ENCODE measurements at regions not wholly inside any gene's neighbourhood (a gene's known extent, or its start where the extent isn't known, plus 50 kb on each side); places are given as distances from the start of the nearest gene placed in this dataset.
"Not testable (repeated sequence)": the region's sequence is repeated elsewhere in the genome, so short reads cannot be mapped to it uniquely, and the experiment has no call there.

GRCh38 chr12:131466932-131467331 lies 244.0 kb upstream of the SFSWAP start:
- no peak for DNase-seq

DNA sequence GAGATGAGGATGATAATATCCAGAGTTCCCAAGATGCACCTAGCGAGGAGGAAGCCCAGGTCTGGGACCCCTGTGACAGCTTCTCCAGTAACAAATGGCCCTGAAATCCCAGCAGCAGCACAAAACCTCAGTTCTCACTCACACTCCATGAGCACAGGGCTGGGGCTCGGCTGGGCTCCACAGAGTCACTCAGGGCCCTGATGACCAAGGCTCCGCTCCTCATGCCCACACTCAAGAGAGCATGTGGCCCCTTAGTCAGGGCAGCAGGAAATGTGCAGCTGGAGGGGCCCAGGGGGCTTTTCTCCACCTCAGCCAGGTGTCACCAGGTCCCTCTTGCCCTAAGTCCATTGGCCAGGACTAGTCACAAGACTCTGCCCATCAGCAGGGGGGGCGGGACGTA lies 242.7 kb upstream of the SFSWAP start:
- DNase-seq: no peak

DNA sequence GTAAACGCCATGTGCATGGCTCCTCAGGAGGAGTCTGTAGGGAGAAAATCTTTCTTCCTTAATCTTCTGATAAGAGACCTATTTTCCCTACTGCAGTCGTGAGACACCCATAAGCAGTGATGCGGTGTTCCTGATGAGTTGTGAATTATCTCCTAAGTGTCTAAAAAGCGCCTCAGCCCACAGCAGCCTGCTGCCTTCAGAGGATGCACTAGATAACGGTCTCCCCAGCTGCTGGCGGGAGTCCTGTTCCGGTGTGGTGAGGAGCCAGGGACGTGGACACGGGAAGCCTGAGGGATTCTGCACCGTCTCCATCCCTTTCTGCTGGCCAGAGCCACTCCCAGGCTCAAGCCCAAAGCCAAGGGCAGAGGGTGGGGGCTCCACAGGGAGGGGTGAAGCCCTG lies 240.9 kb upstream of the SFSWAP start:
- DNase-seq: not testable (repeated sequence)

- no peak for DNase-seq
Measured at GRCh38 chr12:131471271-131471905, 239.5 kb upstream of the SFSWAP start.

- DNase-seq: no peak
Measured at GRCh38 chr12:131471946-131472732, 238.8 kb upstream of the SFSWAP start.

DNA sequence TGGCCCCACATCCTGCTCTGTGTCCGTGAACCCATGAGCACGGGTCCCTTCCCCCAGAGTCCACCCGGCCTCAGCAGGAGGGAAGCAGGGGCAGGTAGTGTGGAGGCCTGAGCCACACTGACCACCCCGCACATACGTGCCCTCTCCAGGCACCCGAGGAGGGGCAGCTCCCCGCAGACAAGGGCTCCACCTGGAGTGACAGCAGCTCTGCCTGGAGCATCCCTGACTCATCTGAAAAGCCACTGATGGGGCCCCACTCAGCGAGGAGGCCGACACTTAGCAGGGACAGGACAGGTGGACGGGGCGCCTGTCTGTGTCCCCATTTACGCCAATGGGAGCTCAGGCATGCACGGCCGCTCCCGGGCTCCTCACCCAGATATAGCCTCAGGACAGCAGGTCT lies 237.6 kb upstream of the SFSWAP start:
- DNase-seq: no peak

- no peak for DNase-seq
Measured at GRCh38 chr12:131473741-131474709, 236.9 kb upstream of the SFSWAP start.

DNA sequence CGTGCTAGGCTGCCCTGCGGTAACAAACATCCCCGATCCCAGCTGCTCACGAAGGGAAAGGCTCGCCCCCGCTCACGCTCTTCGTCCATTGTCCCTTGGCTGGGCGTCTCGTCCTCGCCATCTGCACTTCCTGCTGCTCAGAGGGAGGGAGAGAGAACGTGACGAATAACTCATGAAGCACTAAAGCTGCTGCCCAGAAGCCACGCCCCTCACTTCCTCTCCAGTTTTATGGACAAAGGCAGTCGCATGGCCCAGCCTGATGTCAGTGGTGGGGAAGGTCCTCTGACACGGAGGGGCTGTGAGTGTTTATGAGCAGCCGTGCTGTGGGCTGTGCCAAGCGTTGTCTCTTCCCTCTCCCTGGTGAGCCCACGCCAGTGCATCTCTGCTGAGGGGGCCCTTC lies 235.9 kb upstream of the SFSWAP start:
- not testable (repeated sequence) for DNase-seq

DNA sequence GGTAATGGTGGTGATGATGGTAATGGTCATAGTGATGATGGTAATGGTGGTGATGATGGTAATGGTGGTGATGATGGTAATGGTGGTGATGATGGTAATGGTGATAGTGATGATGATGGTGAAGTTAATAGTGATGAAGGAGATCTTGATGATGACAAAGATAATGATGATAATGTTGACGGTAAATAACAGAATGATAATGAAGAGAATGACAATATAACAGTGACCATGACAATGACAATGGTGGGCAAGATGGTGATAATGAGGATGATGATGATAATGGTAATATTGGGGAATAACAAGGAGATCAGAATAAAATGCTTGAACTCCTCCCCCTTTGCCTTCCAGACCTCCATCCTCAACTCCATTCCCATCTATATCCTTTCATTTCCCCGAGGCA lies 233.3 kb upstream of the SFSWAP start:
- DNase-seq: no peak

GRCh38 chr12:131478468-131478867 lies 232.4 kb upstream of the SFSWAP start:
- DNase-seq: no peak

GRCh38 chr12:131482199-131482598 lies 228.7 kb upstream of the SFSWAP start:
- DNase-seq: no peak

GRCh38 chr12:131482686-131483085 lies 228.2 kb upstream of the SFSWAP start:
- no peak for DNase-seq

DNA sequence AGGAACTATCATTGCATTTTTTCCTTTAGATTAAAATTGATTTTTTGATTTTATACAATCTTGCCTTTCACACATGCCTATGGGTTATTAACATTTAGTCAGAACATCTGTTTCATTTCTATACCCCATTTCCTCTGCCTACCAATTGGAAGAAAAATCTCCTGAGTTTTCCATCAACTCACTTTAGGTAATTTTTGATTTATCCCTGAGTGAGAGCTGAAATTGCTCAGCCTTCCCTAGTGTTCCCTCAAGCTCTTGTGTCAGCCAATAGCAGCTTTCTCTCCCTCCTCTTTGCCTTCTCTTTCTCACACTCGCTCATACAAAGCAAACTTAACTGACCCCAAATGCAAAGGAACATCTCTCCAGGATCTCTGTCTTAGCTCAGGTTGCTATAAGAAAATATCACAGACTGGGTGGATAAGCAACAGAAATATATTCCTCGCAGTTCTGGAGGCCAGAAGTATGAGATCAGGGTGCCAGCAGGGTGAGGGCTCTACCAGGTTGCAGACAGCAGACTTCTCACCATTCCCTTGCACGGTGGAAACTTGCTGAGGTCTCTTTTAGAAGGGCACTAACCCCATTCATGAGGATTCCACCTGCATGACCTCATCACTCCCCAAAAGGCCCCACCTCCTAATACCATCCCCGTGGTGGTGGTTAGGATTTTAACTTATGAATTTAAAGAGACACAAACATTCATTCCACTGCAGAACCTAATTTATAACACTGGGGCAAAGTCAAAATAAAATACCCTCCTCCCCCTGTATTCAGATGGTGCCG lies 224.2 kb upstream of the SFSWAP start:
- DNase-seq: no peak

GRCh38 chr12:131487388-131488124 lies 223.3 kb upstream of the SFSWAP start:
- peak; percentile 40 for DNase-seq

DNA sequence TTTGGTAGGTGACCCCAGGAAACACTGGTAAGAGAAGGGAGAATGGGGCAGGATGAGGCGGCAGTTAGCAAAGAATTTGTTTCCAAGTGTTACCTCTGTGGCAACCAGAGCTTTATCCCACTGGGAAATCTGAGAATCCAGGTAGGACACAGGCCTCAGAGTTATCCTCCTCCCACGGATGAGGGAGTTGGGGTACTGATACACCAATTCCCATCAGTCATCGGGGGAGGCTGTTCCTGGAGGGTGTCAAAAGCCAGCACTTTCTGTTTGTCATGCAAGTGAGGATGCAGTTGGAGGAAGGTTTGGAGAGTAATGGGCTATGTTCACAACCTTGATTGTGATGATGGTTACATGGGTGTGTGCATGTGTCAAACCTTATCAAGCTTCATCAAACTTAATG lies 221.2 kb upstream of the SFSWAP start:
- no peak for DNase-seq

GRCh38 chr12:131491155-131491554 lies 219.7 kb upstream of the SFSWAP start:
- DNase-seq: no peak

- no peak for DNase-seq
Measured at GRCh38 chr12:131491916-131492490, 218.9 kb upstream of the SFSWAP start.

DNA sequence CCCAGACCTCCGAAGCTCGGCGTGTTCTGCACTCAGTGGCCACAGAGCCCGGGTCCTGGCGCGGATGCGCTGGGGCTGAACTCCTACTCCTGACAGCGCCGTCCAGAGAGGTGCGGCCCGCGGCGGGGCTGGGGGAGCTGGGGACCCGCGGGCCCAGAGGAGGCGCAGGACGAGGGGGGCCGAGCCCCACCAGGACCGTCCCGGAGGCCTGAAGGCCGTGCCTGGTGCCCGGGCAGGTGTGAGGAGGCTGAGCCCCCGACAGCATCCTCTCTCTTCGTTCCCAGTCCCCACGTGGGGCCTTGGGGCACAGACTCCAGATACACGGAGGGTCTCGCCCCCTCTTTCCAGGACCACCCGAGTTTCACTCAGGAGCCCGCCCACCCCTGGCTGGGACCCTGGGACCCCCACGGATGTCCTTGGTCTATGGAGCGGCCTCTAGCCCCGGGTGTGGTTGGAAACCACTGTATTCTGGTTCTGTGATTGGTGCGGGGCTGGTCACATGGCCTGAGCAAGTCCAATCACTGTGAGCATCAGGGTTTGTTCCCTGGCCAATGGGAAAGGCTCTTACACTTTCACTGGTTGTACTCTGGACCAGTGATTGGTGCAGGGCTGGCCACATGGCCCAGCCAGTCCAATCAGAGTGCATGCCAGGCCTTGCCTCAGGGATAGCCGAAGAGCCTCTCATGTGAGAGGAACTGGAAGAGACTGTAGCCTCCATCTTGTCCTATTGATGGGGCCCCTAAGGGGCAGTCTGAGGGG lies 217.6 kb upstream of the SFSWAP start:
- no peak for DNase-seq

DNA sequence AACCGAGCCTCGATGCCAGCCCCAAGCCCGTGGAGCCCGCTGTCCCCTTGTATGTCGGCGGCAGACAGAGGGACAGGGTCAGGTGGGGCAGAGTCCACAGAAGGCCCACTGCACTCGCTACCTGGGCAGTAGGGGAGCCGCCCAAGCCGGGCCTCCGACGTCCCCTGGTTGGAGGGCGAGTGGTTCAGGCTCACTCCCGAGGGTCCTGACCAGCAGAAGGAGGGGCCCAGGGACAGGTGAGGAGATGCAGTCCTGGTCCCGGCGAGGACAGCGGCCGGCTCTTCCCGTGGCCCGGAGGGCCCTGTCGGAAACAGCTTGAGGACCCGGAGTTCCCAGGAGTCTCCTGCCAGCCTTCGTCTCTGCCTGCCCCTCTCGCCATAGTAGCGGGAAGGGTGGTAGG lies 216.7 kb upstream of the SFSWAP start:
- no peak for DNase-seq

DNA sequence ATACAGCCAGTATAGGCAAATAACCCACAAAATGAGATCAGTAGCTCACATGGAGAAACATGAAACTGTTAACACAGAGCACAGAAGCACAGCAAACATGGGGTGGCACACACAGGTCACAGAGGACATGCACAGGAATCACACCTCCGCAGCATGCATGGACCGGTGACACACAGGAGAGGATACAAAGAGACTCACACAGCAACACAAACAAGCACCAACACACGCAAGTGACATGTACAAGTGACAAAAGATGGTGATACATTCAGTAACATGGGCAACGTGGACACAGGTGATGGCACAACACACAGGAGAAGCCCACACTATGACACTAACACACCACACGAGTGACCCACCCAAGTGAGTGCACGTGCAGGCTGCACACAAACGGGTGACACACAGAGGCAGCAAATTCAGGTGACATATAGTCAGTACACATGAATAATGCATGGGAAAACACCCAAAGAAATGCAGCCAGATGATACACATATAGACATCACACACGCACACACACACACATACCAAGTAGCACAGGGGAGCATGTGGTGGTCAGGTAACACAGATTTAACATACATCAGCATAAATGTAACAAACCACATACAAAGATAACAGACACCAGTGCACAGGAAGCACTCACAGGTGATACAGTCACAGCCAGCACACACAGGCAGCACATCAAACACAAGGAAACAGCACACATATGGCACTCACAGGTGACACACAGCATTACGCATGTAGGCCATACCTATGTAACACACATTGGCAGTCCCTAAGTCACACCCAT lies 216.0 kb upstream of the SFSWAP start:
- DNase-seq: no peak
